SU-DHL-6 (cell line): ENCODE measurements at regions not wholly inside any gene's neighbourhood (a gene's known extent, or its start where the extent isn't known, plus 50 kb on each side); places are given as distances from the start of the nearest gene placed in this dataset.

Source experiments
- H2AFZ ChIP-seq: fragments of 200-600 bp; sonication (generic); 2 replicates; pipeline ENCODE4 v1.6.1; 2014; ENCODE audit warnings: low read depth, mild to moderate bottlenecking, moderate library complexity, mixed read lengths, antibody characterized with exemption, low read length; ENCODE audit not compliant: severe bottlenecking
- H3F3A ChIP-seq: fragments of 200-600 bp; shearing (Covaris generic); 2 replicates; pipeline ENCODE4 v1.6.0; 2016; ENCODE audit warnings: antibody characterized with exemption, mild to moderate bottlenecking; ENCODE audit not compliant: insufficient read depth
- H3K27ac ChIP-seq: fragments of 200-600 bp; sonication (generic); 2 replicates; pipeline ENCODE4 v1.5.1; 2016; ENCODE audit warnings: low read depth, mild to moderate bottlenecking, low read length, moderate library complexity, mixed read lengths
- H3K27me3 ChIP-seq: fragments of 200-600 bp; sonication (generic), shearing (Covaris generic); 2 replicates; pipeline ENCODE4 v1.6.0; 2014; ENCODE audit warnings: mild to moderate bottlenecking, low read length
- H3K36me3 ChIP-seq: fragments of 200-600 bp; sonication (generic); 2 replicates; pipeline ENCODE4 v1.6.1; 2014; ENCODE audit warnings: mild to moderate bottlenecking, low read length, mixed read lengths
- H3K4me2 ChIP-seq: fragments of 300-600, 200-600 bp; shearing (Covaris generic), sonication (generic); 2 replicates; pipeline ENCODE4 v1.6.0; 2014; ENCODE audit warnings: low read length, low read depth, mild to moderate bottlenecking; ENCODE audit not compliant: poor library complexity, severe bottlenecking
- H3K4me3 ChIP-seq: fragments of 200-600 bp; sonication (generic); 2 replicates; pipeline ENCODE4 v1.5.1; 2014; ENCODE audit warnings: antibody characterized with exemption, low read length, mild to moderate bottlenecking, mixed read lengths; ENCODE audit not compliant: insufficient read depth, poor library complexity, severe bottlenecking
- H3K79me2 ChIP-seq: fragments of 200-600 bp; sonication (generic); 2 replicates; pipeline ENCODE4 v1.6.1; 2014; ENCODE audit warnings: mild to moderate bottlenecking, low read length, moderate library complexity; ENCODE audit not compliant: insufficient read depth
- H3K9ac ChIP-seq: fragments of 200-600 bp; sonication (generic); 2 replicates; pipeline ENCODE4 v1.7.0; 2014; ENCODE audit warnings: mild to moderate bottlenecking, low read length
- H3K9me2 ChIP-seq: fragments of 200-600 bp; sonication (generic); replicated peaks from 2 replicates; pipeline ENCODE4 v1.6.1; 2014; ENCODE audit warnings: low read length; ENCODE audit not compliant: insufficient read depth
- H3K9me3 ChIP-seq: fragments of 200-600 bp; sonication (generic); 2 replicates; pipeline ENCODE4 v1.6.1; 2014; ENCODE audit warnings: low read length, mixed read lengths; ENCODE audit not compliant: insufficient read depth
- H4K20me1 ChIP-seq: fragments of 200-600 bp; sonication (generic); 2 replicates; pipeline ENCODE4 v1.6.1; 2014; ENCODE audit warnings: low read depth, mild to moderate bottlenecking, antibody characterized with exemption, low read length, moderate library complexity, mixed read lengths
- EZH2phosphoT487 ChIP-seq: fragments of 200-600 bp; sonication (generic), shearing (Covaris generic); conservative IDR thresholded peaks from 2 replicates; pipeline ENCODE4 v1.6.1; 2018; ENCODE audit warnings: mild to moderate bottlenecking, antibody characterized with exemption, low read length, moderate library complexity, mixed read lengths
- TF ChIP-seq, protein P1 (sequence below): fragments of 200-600 bp; sonication (generic); IDR thresholded peaks from one replicate; pipeline ENCODE4 v1.5.1; 2017; ENCODE audit warnings: antibody characterized with exemption, mild to moderate bottlenecking, low read length, moderate library complexity; ENCODE audit not compliant: insufficient read depth, poor library complexity, severe bottlenecking

DNA sequence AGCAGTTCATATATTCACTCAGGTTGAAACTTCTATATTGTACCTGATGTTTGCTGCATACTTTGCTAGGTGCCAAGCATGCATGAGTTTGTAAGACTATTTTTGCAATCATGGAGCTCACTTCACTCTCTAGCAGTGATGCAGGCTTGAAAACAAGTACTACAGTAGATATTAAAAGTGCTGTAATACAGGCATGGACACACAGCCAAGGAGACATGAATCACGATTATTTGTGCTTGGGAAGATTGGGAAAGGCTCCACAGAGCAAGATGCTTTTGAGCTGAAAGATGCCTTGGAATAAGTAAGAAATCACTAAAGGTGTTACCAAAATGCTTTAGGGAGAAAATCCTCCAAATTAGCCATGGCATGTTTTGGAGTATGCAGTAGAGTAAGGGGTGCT lies 427.4 kb downstream of the UTRN start:
- Histone ChIP-seq H2AFZ (no peak overlapping the region), H3K27ac (no peak overlapping the region), H3K4me3 (no peak overlapping the region), H3K9ac (no peak overlapping the region), H3K36me3 (no peaks in the 10 kb centered on the region), H3K9me2 (no peaks in the 10 kb centered on the region), H3K4me2 (no peak overlapping the region), H3K9me3 (no peaks in the 10 kb centered on the region), H3K27me3 (no peaks in the 10 kb centered on the region), H3K79me2 (no peaks in the 10 kb centered on the region), H3F3A (no peaks in the 10 kb centered on the region), H4K20me1 (no peaks in the 10 kb centered on the region)
- no peak for TF ChIP-seq EZH2phosphoT487
- TF ChIP-seq, protein P1, sequence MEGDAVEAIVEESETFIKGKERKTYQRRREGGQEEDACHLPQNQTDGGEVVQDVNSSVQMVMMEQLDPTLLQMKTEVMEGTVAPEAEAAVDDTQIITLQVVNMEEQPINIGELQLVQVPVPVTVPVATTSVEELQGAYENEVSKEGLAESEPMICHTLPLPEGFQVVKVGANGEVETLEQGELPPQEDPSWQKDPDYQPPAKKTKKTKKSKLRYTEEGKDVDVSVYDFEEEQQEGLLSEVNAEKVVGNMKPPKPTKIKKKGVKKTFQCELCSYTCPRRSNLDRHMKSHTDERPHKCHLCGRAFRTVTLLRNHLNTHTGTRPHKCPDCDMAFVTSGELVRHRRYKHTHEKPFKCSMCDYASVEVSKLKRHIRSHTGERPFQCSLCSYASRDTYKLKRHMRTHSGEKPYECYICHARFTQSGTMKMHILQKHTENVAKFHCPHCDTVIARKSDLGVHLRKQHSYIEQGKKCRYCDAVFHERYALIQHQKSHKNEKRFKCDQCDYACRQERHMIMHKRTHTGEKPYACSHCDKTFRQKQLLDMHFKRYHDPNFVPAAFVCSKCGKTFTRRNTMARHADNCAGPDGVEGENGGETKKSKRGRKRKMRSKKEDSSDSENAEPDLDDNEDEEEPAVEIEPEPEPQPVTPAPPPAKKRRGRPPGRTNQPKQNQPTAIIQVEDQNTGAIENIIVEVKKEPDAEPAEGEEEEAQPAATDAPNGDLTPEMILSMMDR = no peak

- Histone ChIP-seq H3F3A (no peaks in the 10 kb centered on the region), H3K9me2 (no peaks in the 10 kb centered on the region), H3K79me2 (no peaks in the 10 kb centered on the region), H3K4me2 (no peak overlapping the region), H3K9ac (no peak overlapping the region), H3K27me3 (no peaks in the 10 kb centered on the region), H3K4me3 (no peak overlapping the region), H3K9me3 (no peaks in the 10 kb centered on the region), H4K20me1 (no peaks in the 10 kb centered on the region), H2AFZ (no peak overlapping the region), H3K36me3 (no peaks in the 10 kb centered on the region), H3K27ac (no peak overlapping the region)
- no peak for TF ChIP-seq EZH2phosphoT487
- TF ChIP-seq, protein P1 = no peak
These were observed 429.0 kb downstream of the UTRN start for GRCh38 chr6:144714021-144714712.

- Histone ChIP-seq H3K27me3 (no peaks in the 10 kb centered on the region), H3K9me3 (no peaks in the 10 kb centered on the region), H3K36me3 (no peaks in the 10 kb centered on the region), H3K4me2 (no peak overlapping the region), H2AFZ (no peak overlapping the region), H3F3A (no peaks in the 10 kb centered on the region), H3K79me2 (no peaks in the 10 kb centered on the region), H4K20me1 (no peaks in the 10 kb centered on the region), H3K9me2 (no peaks in the 10 kb centered on the region), H3K27ac (no peak overlapping the region), H3K9ac (no peak overlapping the region), H3K4me3 (no peak overlapping the region)
- no peak for TF ChIP-seq EZH2phosphoT487
- TF ChIP-seq, protein P1 = no peak
These were observed 430.2 kb downstream of the UTRN start for GRCh38 chr6:144715344-144715743.

- H3K36me3 ChIP-seq = no peaks in the 10 kb centered on the region
- no peak overlapping the region for H3K27ac ChIP-seq
- H3K9ac ChIP-seq = no peak overlapping the region
- no peaks in the 10 kb centered on the region for H3K27me3 ChIP-seq
- H3K9me3 ChIP-seq = no peaks in the 10 kb centered on the region
- H2AFZ ChIP-seq = no peak overlapping the region
- H3K4me2 ChIP-seq = no peak overlapping the region
- no peaks in the 10 kb centered on the region for H3K9me2 ChIP-seq
- no peaks in the 10 kb centered on the region for H3F3A ChIP-seq
- no peak overlapping the region for H3K4me3 ChIP-seq
- H4K20me1 ChIP-seq = no peaks in the 10 kb centered on the region
- TF ChIP-seq, protein P1 = no peak
- no peak for TF ChIP-seq EZH2phosphoT487
- no peaks in the 10 kb centered on the region for H3K79me2 ChIP-seq
These were observed 433.3 kb downstream of the UTRN start for GRCh38 chr6:144718431-144718830.
